Activated CD8-positive, alpha-beta memory T cell treated with anti-CD3 and anti-CD28 coated beads, Interleukin-2, amount 50 U/mL, for 1 hour (primary cell): ENCODE measurements at regions not wholly inside any gene's neighbourhood (a gene's known extent, or its start where the extent isn't known, plus 50 kb on each side); places are given as distances from the start of the nearest gene placed in this dataset.

Experiments used
- DNase-seq: peaks from one replicate; pipeline ENCODE4 v3.0.0-alpha.2; 2020; ENCODE audit errors: extremely low read depth

- DNase-seq: no peak
Observed at GRCh38 chr6:139852488-139853140, 478.2 kb upstream of the CITED2 start.

GRCh38 chr6:139852067-139852466 is 477.6 kb upstream of the CITED2 start:
- no peak for DNase-seq

GRCh38 chr6:139851206-139851605 is 476.8 kb upstream of the CITED2 start:
- no peak for DNase-seq

- DNase-seq: no peak
Observed at GRCh38 chr6:139850512-139850911, 476.1 kb upstream of the CITED2 start.

GRCh38 chr6:139847457-139847813 is 473.0 kb upstream of the CITED2 start:
- no peak for DNase-seq

- no peak for DNase-seq
Observed at GRCh38 chr6:139846538-139847456, 472.3 kb upstream of the CITED2 start.

GRCh38 chr6:139844907-139845306 is 470.5 kb upstream of the CITED2 start:
- DNase-seq: no peak

- no peak for DNase-seq
Observed at GRCh38 chr6:139841794-139842215, 467.4 kb upstream of the CITED2 start.

GRCh38 chr6:139839506-139840156 is 465.2 kb upstream of the CITED2 start:
- DNase-seq: no peak

GRCh38 chr6:139834232-139834631 is 459.8 kb upstream of the CITED2 start:
- no peak for DNase-seq

GRCh38 chr6:139833592-139833991 is 459.1 kb upstream of the CITED2 start:
- DNase-seq: no peak

GRCh38 chr6:139832493-139833305 is 458.3 kb upstream of the CITED2 start:
- no peak for DNase-seq

- no peak for DNase-seq
Observed at GRCh38 chr6:139829576-139829975, 455.1 kb upstream of the CITED2 start.

- DNase-seq: no peak
Observed at GRCh38 chr6:139828751-139829519, 454.5 kb upstream of the CITED2 start.

GRCh38 chr6:139825935-139826374 is 451.5 kb upstream of the CITED2 start:
- no peak for DNase-seq

GRCh38 chr6:139824864-139825263 is 450.4 kb upstream of the CITED2 start:
- no peak for DNase-seq

- no peak for DNase-seq
Observed at GRCh38 chr6:139823808-139824126, 449.3 kb upstream of the CITED2 start.

- no peak for DNase-seq
Observed at GRCh38 chr6:139823099-139823807, 448.8 kb upstream of the CITED2 start.

- no peak for DNase-seq
Observed at GRCh38 chr6:139821676-139822223, 447.3 kb upstream of the CITED2 start.

- no peak for DNase-seq
Observed at GRCh38 chr6:139820210-139820609, 445.8 kb upstream of the CITED2 start.
